ENCODE measurements at regions not wholly inside any gene's neighbourhood (a gene's known extent, or its start where the extent isn't known, plus 50 kb on each side); places are given as distances from the start of the nearest gene placed in this dataset.

GRCh38 chr10:94066411-94066810, 72.7 kb downstream of the PLCE1 start (continued):
- TF ChIP-seq REST (IDR thresholded peaks at IDR 0.05; ENCODE audit: borderline replicate concordance in 1 of 2, low read depth in 1 of 2, low read length in 2 of 2) = peak; percentile 90 to 95
- TF ChIP-seq ZMYM4 (CRISPR knock-in tag; IDR thresholded peaks at IDR 0.05) = no peak
- no peak for TF ChIP-seq ZNF644 (CRISPR knock-in tag; IDR thresholded peaks at IDR 0.05; ENCODE audit: low read depth)
- no peak for TF ChIP-seq FOXP1 (IDR thresholded peaks at IDR 0.05)
- TF ChIP-seq FOXP1 (CRISPR knock-in tag; IDR thresholded peaks at IDR 0.05) = no peak
- 0 out of 2 replicates have a peak, but pooled peaks have one; percentile 43 for TF ChIP-seq TSC22D2 (CRISPR knock-in tag; IDR thresholded peaks at IDR 0.05; ENCODE audit: borderline replicate concordance)
- no peak for TF ChIP-seq LBX2 (CRISPR knock-in tag; IDR thresholded peaks at IDR 0.05; ENCODE audit: borderline replicate concordance)
- no peak for TF ChIP-seq ZNF383 (CRISPR knock-in tag; IDR thresholded peaks at IDR 0.05; ENCODE audit: borderline replicate concordance)
- peak; percentile 49; the same call in 1 of the 2 replicates for TF ChIP-seq ERF (CRISPR knock-in tag; IDR thresholded peaks at IDR 0.05)
- no peak for TF ChIP-seq ZNF709 (CRISPR knock-in tag; IDR thresholded peaks at IDR 0.05)
- TF ChIP-seq IRF2 (CRISPR knock-in tag; IDR thresholded peaks at IDR 0.05) = peak; percentile 33; the same call in 1 of the 2 replicates
- TF ChIP-seq EHMT2 (IDR thresholded peaks at IDR 0.05; ENCODE audit: borderline replicate concordance, low read depth, low read length) = peak; percentile 83; the same call in 1 of the 2 replicates
- TF ChIP-seq ZNF160 (CRISPR knock-in tag; IDR thresholded peaks at IDR 0.05) = 0 out of 2 replicates have a peak, but pooled peaks have one; percentile 45
- 0 out of 2 replicates have a peak, but pooled peaks have one; percentile 39 for TF ChIP-seq ZSCAN21 (CRISPR knock-in tag; IDR thresholded peaks at IDR 0.05; ENCODE audit: borderline replicate concordance)
- peak; percentile 66; the same call in 1 of the 2 replicates for TF ChIP-seq ZNF331 (CRISPR knock-in tag; IDR thresholded peaks at IDR 0.05)
- no peak for TF ChIP-seq ZNF713 (CRISPR knock-in tag; IDR thresholded peaks at IDR 0.05)
- TF ChIP-seq POLR2AphosphoS5 (IDR thresholded peaks at IDR 0.05; ENCODE audit: low read depth, low read length) = no peak
- no peak for TF ChIP-seq ZNF138 (CRISPR knock-in tag; IDR thresholded peaks at IDR 0.05; ENCODE audit: low read depth)
- TF ChIP-seq SP2 (CRISPR knock-in tag; IDR thresholded peaks at IDR 0.05) = no peak
- no peak for TF ChIP-seq JUNB (CRISPR knock-in tag; IDR thresholded peaks at IDR 0.05; ENCODE audit: borderline replicate concordance)
- no peak for TF ChIP-seq FOSL2 (CRISPR knock-in tag; IDR thresholded peaks at IDR 0.05)
- peak; percentile 30; the same call in 1 of the 2 replicates for TF ChIP-seq SALL1 (CRISPR knock-in tag; IDR thresholded peaks at IDR 0.05)
- no peak for TF ChIP-seq MNT (IDR thresholded peaks at IDR 0.05)
- TF ChIP-seq HBP1 (CRISPR knock-in tag; IDR thresholded peaks at IDR 0.05; ENCODE audit: low read depth) = no peak; the same call in 1 of the 2 replicates
- no peak for TF ChIP-seq SNAPC2 (CRISPR knock-in tag; IDR thresholded peaks at IDR 0.05)
- TF ChIP-seq MYNN (CRISPR knock-in tag; IDR thresholded peaks at IDR 0.05; ENCODE audit: low read depth) = no peak; the same call in 1 of the 2 replicates
